ENCODE measurements at regions not wholly inside any gene's neighbourhood (a gene's known extent, or its start where the extent isn't known, plus 50 kb on each side); places are given as distances from the start of the nearest gene placed in this dataset.

GRCh38 chr21:27743971-27744564, 777.2 kb upstream of the ADAMTS5 start:
- intact Hi-C loops (cut with DNase I): no loop called here
- Histone ChIP-seq H3K36me3 (no peaks in the 10 kb centered on the region), H3K4me3 (no peak overlapping the region), H3K9me3 (no peaks in the 10 kb centered on the region), H3K27ac (no peak overlapping the region), H3K27me3 (no peaks in the 10 kb centered on the region), H3K4me1 (no peaks in the 10 kb centered on the region)
- no peak for DNase-seq (ENCODE audit: low spot score in 2 of 2)
- no peak for TF ChIP-seq CTCF (IDR thresholded peaks at IDR 0.05)

- intact Hi-C loops (cut with DNase I): no loop called here
- Histone ChIP-seq H3K27ac (no peak overlapping the region), H3K27me3 (no peaks in the 10 kb centered on the region), H3K4me3 (no peak overlapping the region), H3K36me3 (no peaks in the 10 kb centered on the region), H3K9me3 (no peaks in the 10 kb centered on the region), H3K4me1 (no peaks in the 10 kb centered on the region)
- DNase-seq (ENCODE audit: low spot score in 2 of 2): no peak
- no peak for TF ChIP-seq CTCF (IDR thresholded peaks at IDR 0.05)
Observed at GRCh38 chr21:27741736-27742135, 774.8 kb upstream of the ADAMTS5 start.

DNA sequence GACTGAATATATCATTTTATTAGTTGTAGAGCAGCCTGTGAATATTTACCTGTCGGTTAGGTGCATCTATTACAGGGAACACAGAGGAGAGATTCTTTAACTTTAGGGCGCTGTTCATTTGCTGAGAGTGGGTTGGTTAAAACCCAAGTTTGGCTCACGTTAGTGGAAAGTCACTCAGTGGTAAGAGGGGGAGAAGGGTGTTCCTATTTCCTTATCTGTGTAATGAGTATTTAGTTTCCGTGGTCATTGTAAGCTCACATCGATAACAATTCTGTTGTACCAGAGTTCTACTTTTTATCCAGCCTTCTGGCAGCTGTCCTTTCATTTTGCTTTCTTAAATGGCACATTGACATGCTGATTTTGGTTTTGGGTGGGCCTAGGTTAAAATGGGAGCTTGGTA, 773.2 kb upstream of the ADAMTS5 start:
- H3K9me3 ChIP-seq: no peaks in the 10 kb centered on the region
- intact Hi-C loops (cut with DNase I): no loop called here
- no peak overlapping the region for H3K27ac ChIP-seq

DNA sequence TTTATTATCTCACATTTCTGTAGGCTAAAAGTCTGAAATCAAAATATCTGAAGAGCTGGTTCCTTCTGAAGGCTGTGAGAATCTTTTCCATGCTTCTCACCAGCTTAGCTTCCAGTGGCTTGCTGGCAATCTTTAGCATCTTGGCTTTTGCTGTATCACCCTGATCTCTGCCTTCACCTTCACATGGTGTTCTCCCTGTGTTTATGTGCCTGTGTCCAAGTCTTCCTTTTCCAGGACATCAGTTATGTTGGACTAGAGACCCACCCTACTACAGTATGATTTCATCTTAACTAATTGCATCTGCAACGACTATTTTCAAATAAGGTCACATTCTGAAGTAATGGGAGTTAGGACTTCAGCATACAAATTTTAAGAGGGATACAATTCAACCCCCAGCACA, 772.3 kb upstream of the ADAMTS5 start:
- Histone ChIP-seq H3K27me3 (no peaks in the 10 kb centered on the region), H3K4me3 (no peak overlapping the region), H3K36me3 (no peaks in the 10 kb centered on the region), H3K27ac (no peak overlapping the region), H3K4me1 (no peaks in the 10 kb centered on the region), H3K9me3 (no peaks in the 10 kb centered on the region)
- intact Hi-C loops (cut with DNase I): no loop called here
- DNase-seq (ENCODE audit: low spot score in 2 of 2): no peak
- TF ChIP-seq CTCF (IDR thresholded peaks at IDR 0.05): no peak

More for the DNA sequence above, 773.2 kb upstream of the ADAMTS5 start:
- H3K36me3 ChIP-seq: no peaks in the 10 kb centered on the region
- no peaks in the 10 kb centered on the region for H3K4me1 ChIP-seq
- H3K4me3 ChIP-seq: no peak overlapping the region
- no peak for DNase-seq (ENCODE audit: low spot score in 2 of 2)
- TF ChIP-seq CTCF (IDR thresholded peaks at IDR 0.05): no peak
- no peaks in the 10 kb centered on the region for H3K27me3 ChIP-seq

DNA sequence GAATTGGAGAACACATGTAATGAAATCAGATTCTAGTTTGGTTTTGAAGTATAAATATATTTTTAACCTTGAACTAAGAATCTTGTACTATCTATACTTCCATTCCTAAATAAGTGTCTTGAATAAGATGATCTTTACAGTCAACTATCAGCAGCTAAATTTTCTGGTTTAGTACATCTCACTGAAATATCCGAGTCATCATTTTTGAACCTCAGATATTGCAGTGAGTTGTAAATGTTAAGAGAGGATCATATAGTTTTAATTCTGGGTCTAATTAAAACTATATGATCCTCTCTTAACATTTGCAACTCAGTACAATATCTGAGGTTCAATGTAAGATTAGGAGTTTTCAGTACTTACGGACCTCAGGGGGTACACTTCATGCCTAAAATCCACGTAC, 768.8 kb upstream of the ADAMTS5 start:
- H3K4me3 ChIP-seq: no peak overlapping the region
- intact Hi-C loops (cut with DNase I): no loop called here

More for the DNA sequence above, 768.8 kb upstream of the ADAMTS5 start:
- DNase-seq (ENCODE audit: low spot score in 2 of 2): no peak
- Histone ChIP-seq H3K4me1 (no peaks in the 10 kb centered on the region), H3K36me3 (no peaks in the 10 kb centered on the region), H3K27ac (no peak overlapping the region), H3K27me3 (no peaks in the 10 kb centered on the region), H3K9me3 (no peaks in the 10 kb centered on the region)
- TF ChIP-seq CTCF (IDR thresholded peaks at IDR 0.05): no peak
